Stimulated activated CD4-positive, alpha-beta T cell treated with anti-CD3 and anti-CD28 coated beads, Interleukin-4, amount 100 ng/mL, for 48 hours (primary cell): ENCODE measurements at regions not wholly inside any gene's neighbourhood (a gene's known extent, or its start where the extent isn't known, plus 50 kb on each side); places are given as distances from the start of the nearest gene placed in this dataset.
"Not testable (repeated sequence)": the region's sequence is repeated elsewhere in the genome, so short reads cannot be mapped to it uniquely, and the experiment has no call there.

Experiments
- DNase-seq, 2 donors: peaks; one replicate each; pipeline ENCODE4 v3.0.0-alpha.2; 2020; ENCODE audit warnings: low read depth in 2 of 2

GRCh38 chr4:78660559-78660958, 109.0 kb downstream of the ANXA3 start:
- DNase-seq, result no peak

DNA sequence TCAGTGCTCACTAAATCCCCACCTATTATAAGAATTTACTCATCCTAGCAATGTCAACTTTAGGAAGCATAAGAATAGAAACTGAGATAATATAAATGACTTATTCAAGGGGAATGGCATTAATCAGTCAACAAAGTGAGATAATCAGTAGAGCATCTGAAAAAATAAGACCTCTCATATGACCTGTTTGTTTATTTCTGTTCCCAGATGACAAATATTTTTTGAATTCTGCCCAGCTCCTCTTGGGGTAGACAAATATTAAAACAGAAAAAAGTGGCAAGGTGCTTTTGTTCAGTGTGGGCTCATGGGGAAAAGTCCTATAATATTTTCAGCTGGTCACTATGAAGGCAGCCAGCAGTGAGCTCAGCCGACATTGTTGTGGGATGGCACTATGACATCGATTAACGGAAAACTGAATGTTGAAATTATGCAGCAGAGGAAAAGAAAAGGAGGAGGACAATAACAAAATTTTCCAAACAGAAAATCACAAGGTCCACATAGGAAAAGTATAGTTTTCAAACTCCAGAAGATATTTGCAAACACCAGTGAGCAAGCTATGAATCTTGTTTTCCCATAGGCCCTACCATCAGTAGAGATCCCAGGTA, 109.6 kb downstream of the ANXA3 start:
- DNase-seq, result no peak

DNA sequence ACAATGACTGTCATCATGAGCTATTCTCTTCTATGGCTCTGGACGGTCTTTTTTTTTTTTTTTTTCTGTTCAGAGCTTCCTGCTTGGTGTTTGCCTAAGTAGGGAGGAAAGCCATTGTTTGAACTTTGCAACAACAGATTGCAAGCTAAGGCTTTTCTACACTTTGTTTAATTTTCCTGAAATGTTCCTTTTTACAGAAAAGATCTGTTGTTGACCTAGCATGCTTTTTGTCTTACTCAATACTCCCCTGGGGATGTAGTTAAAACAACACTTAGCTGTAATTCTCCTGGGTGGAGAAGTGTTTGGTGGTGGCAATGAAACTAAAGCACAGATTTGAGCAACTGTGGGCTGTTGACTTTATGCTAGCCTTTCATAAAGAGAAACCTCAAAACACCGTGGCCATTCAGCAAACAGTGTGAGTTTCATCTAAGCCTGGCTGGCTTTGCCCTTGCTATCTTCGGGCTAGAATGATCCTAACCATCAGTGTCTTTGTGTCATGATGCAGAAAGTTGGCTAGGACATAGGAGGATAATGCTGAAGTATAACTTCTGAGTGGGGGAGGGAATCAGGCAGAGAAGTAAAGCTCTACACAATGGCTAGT, 110.5 kb downstream of the ANXA3 start:
- no peak for DNase-seq

DNA sequence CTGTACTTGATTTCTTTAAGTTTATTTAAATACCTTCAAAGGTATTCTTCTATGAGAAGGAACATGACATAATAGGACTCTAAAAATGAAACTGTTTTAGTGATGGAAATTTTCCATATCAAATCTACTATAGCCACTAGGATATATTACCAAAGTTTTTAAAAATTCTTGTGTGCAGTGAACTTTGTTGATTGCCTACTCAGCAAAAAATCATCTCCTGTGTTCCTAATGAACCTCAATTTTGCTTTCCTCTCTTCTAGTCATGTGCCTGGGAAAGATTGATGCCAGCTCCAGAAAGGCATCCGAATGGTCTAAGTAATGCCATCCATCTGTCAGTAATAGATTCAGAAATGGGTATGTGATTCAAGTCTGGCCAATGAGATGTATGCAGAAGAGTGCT, 111.1 kb downstream of the ANXA3 start:
- DNase-seq, result no peak

- DNase-seq, result not testable (repeated sequence)
These were observed 111.9 kb upstream of the BMP2K start for GRCh38 chr4:78664296-78664695.

GRCh38 chr4:78665216-78665770, 110.9 kb upstream of the BMP2K start:
- no peak for DNase-seq

GRCh38 chr4:78666830-78667258, 109.3 kb upstream of the BMP2K start:
- DNase-seq, result no peak

- DNase-seq, result no peak
These were observed 108.8 kb upstream of the BMP2K start for GRCh38 chr4:78667325-78667724.

DNA sequence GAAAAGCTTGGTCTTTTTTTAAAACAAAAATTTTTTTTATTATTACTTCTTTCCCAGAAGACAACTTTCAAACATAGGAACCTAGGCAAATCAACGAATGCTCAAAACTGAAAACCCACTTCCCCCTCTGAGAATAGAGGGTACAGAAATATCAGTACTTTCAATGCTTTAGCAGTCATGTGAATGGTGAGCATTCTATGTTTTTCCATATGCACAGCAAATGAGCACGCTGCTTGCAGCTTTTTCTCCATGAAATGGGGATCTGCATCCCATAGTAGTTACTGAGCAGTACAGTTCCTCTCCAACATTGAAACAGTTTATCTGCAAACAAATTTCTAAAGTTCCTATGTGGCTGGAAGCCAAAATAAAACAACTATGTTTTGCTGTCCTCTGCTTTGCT, 108.4 kb upstream of the BMP2K start:
- DNase-seq, result no peak

DNA sequence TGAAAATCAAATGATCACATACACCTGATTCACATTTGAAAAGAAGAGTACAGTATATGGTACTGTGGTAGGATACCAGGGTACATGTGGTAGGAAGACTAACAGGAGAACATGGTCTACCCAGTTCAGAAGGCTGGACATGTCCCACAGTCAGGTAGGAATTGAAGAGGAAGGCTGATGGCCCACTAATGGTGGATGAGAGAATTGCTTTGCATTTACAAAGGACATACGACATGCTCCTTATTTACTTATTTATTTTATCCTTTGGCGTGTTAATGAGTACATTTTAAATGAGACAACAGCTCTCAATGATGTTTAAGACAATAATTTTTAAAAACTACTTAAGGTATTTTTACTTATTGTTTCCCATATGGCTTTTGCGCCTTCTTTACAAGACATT, 106.7 kb upstream of the BMP2K start:
- no peak for DNase-seq

- DNase-seq, result no peak
These were observed 104.0 kb upstream of the BMP2K start for GRCh38 chr4:78671903-78672815.

GRCh38 chr4:78673337-78673736, 102.8 kb upstream of the BMP2K start:
- no peak for DNase-seq

- no peak for DNase-seq
These were observed 100.8 kb upstream of the BMP2K start for GRCh38 chr4:78675325-78675724.

- DNase-seq, result no peak
These were observed 94.1 kb upstream of the BMP2K start for GRCh38 chr4:78682070-78682469.

DNA sequence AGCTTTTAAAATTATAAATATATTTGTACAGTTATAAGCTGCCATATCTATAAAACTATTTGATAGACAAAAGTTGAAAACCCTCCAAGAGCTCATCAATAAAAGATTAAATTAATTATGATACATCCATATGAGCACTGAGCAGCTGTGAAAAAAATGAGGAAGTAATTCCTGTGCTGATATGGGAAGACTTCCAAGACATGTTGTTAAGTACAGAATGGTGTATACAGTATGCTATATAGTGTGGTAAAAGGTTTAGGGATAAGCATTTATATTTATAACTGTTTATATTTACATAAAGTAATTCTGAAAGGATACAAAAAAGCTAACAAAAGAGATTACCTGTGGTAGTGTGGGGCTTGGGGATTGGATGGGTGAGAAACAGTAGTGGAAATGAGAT, 92.8 kb upstream of the BMP2K start:
- DNase-seq, result no peak

- DNase-seq, result no peak
These were observed 91.6 kb upstream of the BMP2K start for GRCh38 chr4:78684325-78685079.

DNA sequence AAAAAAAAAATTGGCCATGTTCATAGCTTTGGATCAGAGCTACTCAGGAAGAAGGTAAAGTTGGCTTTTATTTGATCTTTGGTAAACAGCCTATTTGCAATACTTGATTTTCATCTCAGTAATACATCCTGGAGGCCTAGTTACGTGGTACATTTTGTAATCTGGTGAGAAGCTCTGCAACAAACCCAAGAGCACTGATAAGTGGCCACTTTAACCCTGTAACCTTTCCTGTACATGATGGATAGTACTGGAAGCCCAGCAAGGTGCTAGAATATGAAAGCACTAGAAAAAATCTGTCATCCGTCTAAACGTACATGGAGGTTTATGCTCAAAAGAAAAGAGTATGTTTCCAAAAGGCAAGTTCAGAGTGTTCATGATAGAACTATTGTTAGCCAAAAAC, 88.3 kb upstream of the BMP2K start:
- DNase-seq, result no peak

DNA sequence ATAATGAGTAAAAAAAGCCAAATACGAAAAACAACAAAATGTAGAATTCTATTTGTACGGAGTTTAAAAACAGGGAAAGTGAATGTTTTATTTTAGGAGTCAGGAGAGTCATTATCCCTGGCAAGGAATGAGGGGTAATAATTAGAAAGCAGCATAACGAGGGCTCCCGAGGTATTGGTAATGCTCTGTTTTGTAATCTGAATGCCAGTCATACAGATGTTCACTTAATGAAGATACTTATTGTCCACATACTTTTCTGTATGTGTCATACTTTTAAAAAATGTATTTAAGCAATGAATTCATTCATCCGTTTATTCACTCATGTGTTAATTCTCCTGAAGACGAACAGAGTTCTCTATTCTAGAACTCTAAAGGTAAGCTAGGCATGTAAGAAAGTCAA, 87.8 kb upstream of the BMP2K start:
- DNase-seq, result no peak

- DNase-seq, result no peak
These were observed 86.9 kb upstream of the BMP2K start for GRCh38 chr4:78689261-78689660.

DNA sequence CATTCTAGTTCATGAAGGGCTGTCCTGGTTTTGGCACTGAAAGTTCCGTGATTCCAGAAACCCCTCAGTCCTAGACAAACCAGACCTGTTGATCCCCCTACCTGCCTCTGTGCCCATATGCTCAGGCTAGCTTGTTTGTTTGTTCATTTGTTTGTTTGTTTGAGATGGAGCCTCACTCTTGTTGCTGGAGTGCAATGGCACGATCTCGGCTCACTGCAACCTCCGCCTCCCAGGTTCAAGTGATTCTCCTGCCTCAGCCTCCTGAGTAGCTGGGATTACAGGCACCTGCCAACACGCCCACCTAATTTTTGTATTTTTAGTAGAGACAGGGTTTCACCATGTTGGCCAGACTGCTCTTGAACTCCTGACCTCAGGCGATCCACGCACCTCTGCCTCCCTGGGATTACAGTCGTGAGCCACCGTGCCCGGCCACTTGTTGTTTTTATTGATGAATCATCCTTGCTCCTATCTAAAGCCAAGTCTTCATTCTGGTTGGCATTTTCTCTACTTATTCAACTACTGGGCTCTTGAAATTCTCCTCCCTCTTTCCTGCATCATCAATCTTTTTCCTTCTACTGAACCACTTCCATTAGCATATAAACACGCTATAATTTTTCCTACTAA, 86.3 kb upstream of the BMP2K start:
- no peak for DNase-seq

DNA sequence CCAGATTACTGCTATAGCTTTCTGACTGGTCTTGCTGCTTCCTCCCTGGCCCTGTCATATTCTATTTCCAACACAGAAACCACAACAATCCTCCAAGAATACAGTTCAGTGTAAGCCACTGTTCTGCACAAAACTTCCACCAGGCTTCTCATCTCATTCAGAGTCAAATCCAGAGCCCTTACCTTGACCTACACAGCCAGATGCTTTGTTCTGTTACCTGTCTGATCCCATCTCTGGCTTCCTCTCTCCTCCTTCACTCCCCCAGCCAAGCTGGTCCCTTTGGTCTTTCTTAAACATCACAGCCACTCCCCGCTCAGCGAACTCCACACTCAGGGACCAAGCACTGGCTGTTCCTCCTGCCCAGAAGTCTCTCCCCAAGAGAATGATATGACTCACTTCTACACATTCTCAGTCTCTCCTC, 84.8 kb upstream of the BMP2K start:
- no peak for DNase-seq
